Kidney epithelial cell (primary cell): ENCODE measurements at regions not wholly inside any gene's neighbourhood (a gene's known extent, or its start where the extent isn't known, plus 50 kb on each side); places are given as distances from the start of the nearest gene placed in this dataset.
A peak's percentile ranks its signal among the peaks of the same experiment; 100 is the strongest.

Experiments used
- DNase-seq: peaks from one replicate; pipeline ENCODE4 v3.0.0-alpha.2; 2010; ENCODE audit warnings: low read depth
- H3K27me3 ChIP-seq: 2 replicates; pipeline ENCODE4 v1.6.0; 2011; ENCODE audit warnings: low read length; ENCODE audit not compliant: control insufficient read depth, insufficient read depth
- H3K36me3 ChIP-seq: 2 replicates; pipeline ENCODE4 v1.5.1; 2011; ENCODE audit warnings: low read length; ENCODE audit not compliant: control insufficient read depth, insufficient read depth
- H3K4me3 ChIP-seq: 2 replicates; pipeline ENCODE4 v1.5.1; 2011; ENCODE audit warnings: low read depth, mild to moderate bottlenecking, control low read depth, low read length
- TF ChIP-seq, protein P1 (sequence below): IDR thresholded peaks from 2 replicates; pipeline ENCODE4 v1.5.1; 2011; ENCODE audit warnings: mild to moderate bottlenecking, moderate library complexity, low read length, control low read depth, inconsistent platforms; ENCODE audit not compliant: insufficient read depth, poor library complexity, severe bottlenecking

DNA sequence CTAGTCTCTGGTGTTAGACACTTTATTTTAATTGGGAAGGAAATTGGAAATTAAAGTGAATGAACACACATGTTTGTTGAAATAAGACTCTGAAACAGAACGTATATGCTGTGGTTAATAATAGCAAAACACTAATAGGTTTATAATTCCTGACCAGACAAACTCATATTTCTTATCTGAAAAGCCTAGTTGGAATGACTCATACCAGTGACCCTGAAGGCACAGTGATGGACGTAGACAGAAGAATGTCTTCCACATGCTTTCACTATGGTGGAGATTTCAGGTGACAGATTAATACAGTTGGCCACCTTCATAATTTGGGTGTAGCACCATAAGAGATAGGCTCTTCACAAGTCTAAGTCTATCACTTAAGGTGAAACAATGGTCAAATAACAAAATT, 83.0 kb upstream of the COL11A1 start:
- Histone ChIP-seq H3K36me3 (no peaks in the 10 kb centered on the region), H3K27me3 (no peaks in the 10 kb centered on the region), H3K4me3 (no peak overlapping the region)
- no peak for DNase-seq
- TF ChIP-seq, protein P1, sequence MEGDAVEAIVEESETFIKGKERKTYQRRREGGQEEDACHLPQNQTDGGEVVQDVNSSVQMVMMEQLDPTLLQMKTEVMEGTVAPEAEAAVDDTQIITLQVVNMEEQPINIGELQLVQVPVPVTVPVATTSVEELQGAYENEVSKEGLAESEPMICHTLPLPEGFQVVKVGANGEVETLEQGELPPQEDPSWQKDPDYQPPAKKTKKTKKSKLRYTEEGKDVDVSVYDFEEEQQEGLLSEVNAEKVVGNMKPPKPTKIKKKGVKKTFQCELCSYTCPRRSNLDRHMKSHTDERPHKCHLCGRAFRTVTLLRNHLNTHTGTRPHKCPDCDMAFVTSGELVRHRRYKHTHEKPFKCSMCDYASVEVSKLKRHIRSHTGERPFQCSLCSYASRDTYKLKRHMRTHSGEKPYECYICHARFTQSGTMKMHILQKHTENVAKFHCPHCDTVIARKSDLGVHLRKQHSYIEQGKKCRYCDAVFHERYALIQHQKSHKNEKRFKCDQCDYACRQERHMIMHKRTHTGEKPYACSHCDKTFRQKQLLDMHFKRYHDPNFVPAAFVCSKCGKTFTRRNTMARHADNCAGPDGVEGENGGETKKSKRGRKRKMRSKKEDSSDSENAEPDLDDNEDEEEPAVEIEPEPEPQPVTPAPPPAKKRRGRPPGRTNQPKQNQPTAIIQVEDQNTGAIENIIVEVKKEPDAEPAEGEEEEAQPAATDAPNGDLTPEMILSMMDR: no peak

DNA sequence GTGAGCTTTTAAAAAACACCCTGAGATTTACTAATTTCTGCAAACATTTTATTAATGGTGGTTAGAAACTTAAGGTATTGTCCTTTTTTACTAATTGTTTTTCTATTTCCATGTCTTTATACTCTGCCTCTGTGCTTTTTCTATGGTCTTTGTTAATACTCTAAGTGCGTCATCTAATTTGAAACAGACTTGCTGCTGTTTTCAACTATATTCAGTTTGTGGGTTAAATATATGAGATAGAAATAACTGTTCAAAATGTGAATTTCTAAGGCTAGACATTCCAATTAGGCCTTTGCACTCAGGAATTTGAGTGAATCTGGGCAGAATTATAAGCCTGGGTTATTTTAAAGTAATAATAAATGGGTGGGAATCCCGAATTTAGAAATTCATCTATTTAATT, 82.4 kb upstream of the COL11A1 start:
- TF ChIP-seq, protein P1: no peak
- Histone ChIP-seq H3K4me3 (no peak overlapping the region), H3K27me3 (no peaks in the 10 kb centered on the region), H3K36me3 (no peaks in the 10 kb centered on the region)
- no peak for DNase-seq

DNA sequence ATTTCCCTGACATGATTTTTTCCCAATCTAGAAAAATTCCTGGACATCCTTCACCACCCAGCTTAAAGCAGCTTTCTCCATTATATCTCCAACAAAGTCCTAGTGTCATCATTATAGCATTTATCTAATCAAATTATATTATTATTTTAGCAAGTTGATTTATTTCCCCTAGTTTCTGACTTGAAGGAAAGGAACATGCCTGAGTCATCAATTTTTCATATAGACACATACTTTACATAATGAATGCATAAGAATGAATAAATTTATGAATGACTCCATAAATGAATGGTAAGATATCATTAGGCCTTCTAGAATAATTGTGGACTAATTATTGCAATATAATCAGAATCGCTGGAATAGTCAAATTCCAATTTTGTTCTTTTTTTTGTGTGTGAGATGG, 79.4 kb upstream of the COL11A1 start:
- Histone ChIP-seq H3K36me3 (no peaks in the 10 kb centered on the region), H3K27me3 (no peaks in the 10 kb centered on the region), H3K4me3 (no peak overlapping the region)
- DNase-seq: no peak
- TF ChIP-seq, protein P1: no peak

DNA sequence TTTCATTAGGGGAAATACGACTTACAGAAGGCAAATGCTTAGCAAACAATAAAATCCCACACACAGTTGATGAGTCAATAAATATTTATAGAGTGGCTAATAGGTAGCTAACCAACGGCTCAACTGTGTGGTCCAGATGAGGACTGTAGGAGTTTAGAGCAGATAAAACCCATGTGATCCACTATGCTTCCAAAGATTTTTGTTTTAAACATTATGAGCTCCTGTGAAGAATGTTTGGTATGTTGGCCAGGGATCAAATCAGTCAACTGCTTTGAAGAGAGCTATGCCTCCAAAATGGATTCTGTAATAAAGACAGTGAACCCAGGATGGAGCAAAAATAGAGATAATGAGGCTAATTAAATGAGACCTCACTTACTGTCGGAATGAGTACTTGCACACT, 72.3 kb upstream of the COL11A1 start:
- no peaks in the 10 kb centered on the region for H3K27me3 ChIP-seq
- peak; percentile 50 for DNase-seq
- TF ChIP-seq, protein P1: no peak
- no peak overlapping the region for H3K4me3 ChIP-seq
- H3K36me3 ChIP-seq: no peaks in the 10 kb centered on the region

DNA sequence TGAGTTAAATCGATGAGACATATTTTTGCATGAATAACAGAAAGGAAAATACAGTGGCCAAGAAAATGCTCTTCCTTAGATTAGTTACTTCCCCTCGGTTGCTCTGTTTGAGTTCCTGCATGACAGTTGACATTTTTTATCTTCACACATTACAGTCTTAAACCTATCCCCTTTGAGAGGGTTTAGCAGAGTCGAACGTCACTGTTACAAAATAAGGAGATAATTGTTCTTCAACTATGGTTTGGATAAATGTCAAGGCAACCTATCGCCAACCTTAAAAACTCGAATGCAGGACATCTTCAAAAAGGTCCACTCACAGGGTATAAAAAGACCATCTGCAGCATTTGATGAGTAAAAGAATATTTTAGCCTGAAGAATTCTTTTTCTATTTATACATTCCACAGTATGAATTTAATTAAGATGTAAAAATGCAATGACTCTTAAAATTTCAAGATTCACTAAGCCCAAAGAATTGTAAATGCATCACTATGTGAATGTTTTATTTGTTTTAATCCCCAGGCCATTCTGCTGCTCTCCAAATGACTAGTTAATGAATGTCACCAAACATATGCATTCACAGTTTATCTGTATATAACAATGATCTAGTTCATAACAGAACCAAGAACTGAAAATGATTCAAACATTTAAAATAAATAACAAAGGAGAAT, 68.9 kb upstream of the COL11A1 start:
- no peak for DNase-seq
- TF ChIP-seq, protein P1: no peak
- H3K27me3 ChIP-seq: no peaks in the 10 kb centered on the region

DNA sequence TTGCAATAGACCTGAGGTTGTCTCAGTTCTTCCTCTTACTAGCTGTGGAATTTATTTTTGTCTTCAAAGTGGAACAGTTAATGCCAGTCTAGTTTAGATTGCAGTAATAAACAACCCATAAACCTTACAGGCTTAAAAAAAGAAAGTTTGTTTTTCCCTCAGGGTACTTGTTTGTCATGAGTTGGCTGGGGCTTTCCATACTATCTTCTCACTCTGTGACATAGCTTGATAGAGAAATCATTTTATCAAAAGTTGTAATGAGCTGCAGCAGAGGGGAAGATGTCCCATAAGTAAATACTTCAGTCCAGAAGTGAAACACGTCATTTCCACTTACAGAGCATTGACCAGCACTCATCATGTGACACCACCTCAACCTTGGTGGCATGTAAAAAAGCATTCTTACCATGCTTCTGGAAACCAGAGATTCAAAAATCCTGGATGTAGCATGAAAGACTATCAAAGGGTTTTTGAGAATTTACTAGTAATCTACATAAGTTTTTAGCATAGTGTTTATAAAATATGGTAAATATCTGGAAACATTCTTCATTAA, 62.8 kb upstream of the COL11A1 start:
- DNase-seq: no peak
- Histone ChIP-seq H3K36me3 (no peaks in the 10 kb centered on the region), H3K27me3 (no peaks in the 10 kb centered on the region), H3K4me3 (no peak overlapping the region)
- TF ChIP-seq, protein P1: no peak

More for the DNA sequence above, 68.9 kb upstream of the COL11A1 start:
- no peak overlapping the region for H3K4me3 ChIP-seq
- H3K36me3 ChIP-seq: no peaks in the 10 kb centered on the region
